B cell (primary cell): ENCODE measurements at regions not wholly inside any gene's neighbourhood (a gene's known extent, or its start where the extent isn't known, plus 50 kb on each side); places are given as distances from the start of the nearest gene placed in this dataset.
"Not testable (repeated sequence)": the region's sequence is repeated elsewhere in the genome, so short reads cannot be mapped to it uniquely, and the experiment has no call there.

Experiments used
- ATAC-seq: fragments of 200-7000 bp; cut with Tn5 transposase; one replicate; pipeline ENCODE4 v1.10.0; 2021; ENCODE audit warnings: low read depth, mild to moderate bottlenecking, moderate number of reproducible peaks, moderate library complexity
- CTCF ChIA-PET: fragments of 350-600 bp; sonication (Branson Sonifier 250); formaldehyde crosslinking; loops from one replicate; lab custom pipeline; 2021; ENCODE audit warnings: antibody characterized with exemption, inconsistent platforms; lab: Charles Lee
- POLR2A ChIA-PET: fragments of 350-600 bp; sonication (Branson Sonifier 250); formaldehyde crosslinking; loops from one replicate; lab custom pipeline; 2021; ENCODE audit warnings: antibody characterized with exemption; lab: Charles Lee
- DNase-seq: peaks from one replicate; pipeline ENCODE4 v3.0.0; 2013
- H2AFZ ChIP-seq: 2 replicates; pipeline ENCODE4 v1.6.1; 2012; ENCODE audit warnings: mild to moderate bottlenecking, low read depth, low read length; ENCODE audit not compliant: insufficient read depth, poor library complexity, severe bottlenecking
- H3K27ac ChIP-seq, 2 donors: 1 replicate in 1 of 2; 2 replicates in 1 of 2; pipeline ENCODE4 v1.5.1; 2012 to 2013; ENCODE audit warnings: low read length in 2 of 2, mild to moderate bottlenecking in 2 of 2, moderate library complexity in 1 of 2
- H3K27me3 ChIP-seq, 4 experiments: fragments of 200-600 bp in 1 of 4; sonication (generic) in 1 of 4; replicated peaks in 1 of 4; 1 replicate in 2 of 4; 2 replicates in 2 of 4; pipeline versions ENCODE4 v1.6.1 to v1.7.0; 2013 to 2016; ENCODE audit warnings: low read length in 3 of 4, mild to moderate bottlenecking in 2 of 4, mixed read lengths in 1 of 4, moderate library complexity in 1 of 4; ENCODE audit not compliant: insufficient read depth in 4 of 4, control insufficient read depth in 3 of 4; ENCODE audit errors: control extremely low read depth in 1 of 4
- H3K36me3 ChIP-seq, 2 experiments: replicated peaks in 1 of 2; 1 replicate in 1 of 2; 2 replicates in 1 of 2; pipeline versions ENCODE4 v1.6.1 to v1.7.1; 2013; ENCODE audit warnings: low read length in 1 of 2; ENCODE audit not compliant: insufficient read depth in 2 of 2, control insufficient read depth in 1 of 2; ENCODE audit errors: control extremely low read depth in 1 of 2, extremely low read depth in 1 of 2
- H3K4me1 ChIP-seq, 2 donors: fragments of 200-600 bp in 1 of 2; sonication (generic) in 1 of 2; 1 replicate in 1 of 2; 2 replicates in 1 of 2; pipeline versions ENCODE4 v1.5.1 to v1.6.1; 2013 to 2017; ENCODE audit warnings: low read length in 2 of 2; ENCODE audit not compliant: control insufficient read depth in 2 of 2, insufficient read depth in 2 of 2
- H3K4me2 ChIP-seq: replicated peaks from 2 replicates; pipeline ENCODE3; 2012; ENCODE audit warnings: mild to moderate bottlenecking, low read depth, low read length; ENCODE audit not compliant: poor library complexity, severe bottlenecking
- H3K4me3 ChIP-seq, 5 experiments: fragments of 200-600 bp in 1 of 5; sonication (generic) in 1 of 5; 1 replicate in 3 of 5; 2 replicates in 2 of 5; pipeline versions ENCODE4 v1.5.1 to v1.7.0; 2011 to 2016; ENCODE audit warnings: low read length in 4 of 5, mild to moderate bottlenecking in 4 of 5, low read depth in 2 of 5, control low read depth in 1 of 5, moderate library complexity in 1 of 5; ENCODE audit not compliant: insufficient read depth in 1 of 5; ENCODE audit errors: control extremely low read depth in 1 of 5, extremely low read depth in 1 of 5
- H3K79me2 ChIP-seq: fragments of 200-600 bp; sonication (generic); one replicate; pipeline ENCODE4 v1.6.0; 2016; ENCODE audit warnings: low read length; ENCODE audit not compliant: control insufficient read depth, insufficient read depth
- H3K9ac ChIP-seq: fragments of 200-600 bp; sonication (generic); 2 replicates; pipeline ENCODE4 v1.6.1; 2017; ENCODE audit warnings: mild to moderate bottlenecking, low read length, moderate library complexity
- H3K9me3 ChIP-seq, 3 donors: one replicate each; pipeline versions ENCODE4 v1.6.1 to v1.7.1; 2013; ENCODE audit warnings: low read length in 2 of 3; ENCODE audit not compliant: control insufficient read depth in 2 of 3, insufficient read depth in 1 of 3; ENCODE audit errors: control extremely low read depth in 1 of 3
- H4K20me1 ChIP-seq: 2 replicates; pipeline ENCODE4 v1.6.0; 2012; ENCODE audit warnings: mild to moderate bottlenecking, low read length; ENCODE audit not compliant: insufficient read depth, control insufficient read depth, poor library complexity, severe bottlenecking
- H3K27ac Mint-ChIP-seq: one replicate; pipeline ENCODE4 v1.8.0; 2021; ENCODE audit warnings: mixed read lengths
- H3K27me3 Mint-ChIP-seq: one replicate; pipeline ENCODE4 v1.8.0; 2021; ENCODE audit warnings: mixed read lengths
- H3K4me1 Mint-ChIP-seq: one replicate; pipeline ENCODE4 v1.8.0; 2021; ENCODE audit warnings: mixed read lengths
- H3K4me3 Mint-ChIP-seq: one replicate; pipeline ENCODE4 v1.8.0; 2021; ENCODE audit warnings: mixed read lengths
- H3K9me3 Mint-ChIP-seq: one replicate; pipeline ENCODE4 v1.8.0; 2022; ENCODE audit warnings: mixed read lengths; ENCODE audit not compliant: insufficient read depth
- CTCF ChIP-seq: fragments of 200-600 bp; IDR thresholded peaks from one replicate; pipeline ENCODE4 v1.8.0; 2022; ENCODE audit warnings: antibody characterized with exemption, mild to moderate bottlenecking
- EZH2 ChIP-seq: IDR thresholded peaks from 2 replicates; pipeline ENCODE4 v1.6.1; 2012; ENCODE audit warnings: borderline replicate concordance, low read depth, mild to moderate bottlenecking, moderate library complexity, low read length; ENCODE audit not compliant: insufficient read depth, poor library complexity, severe bottlenecking
- WGBS: methylation state at CpG from one replicate; pipeline ENCODE4 v1.1.5; 2013; ENCODE audit warnings: missing lambda C conversion rate; ENCODE audit not compliant: insufficient coverage; 5-methylcytosine and 5-hydroxymethylcytosine counted together
- intact Hi-C: fragments of 100-400 bp; cut with micrococcal nuclease; formaldehyde crosslinking; loops from one replicate; pipeline ENCODE4 v1.10.0; 2022

- H4K20me1 ChIP-seq: no peaks in the 10 kb centered on the region
- ATAC-seq: no peak
- H3K4me1 ChIP-seq: no peaks in the 10 kb centered on the region
- ChIA-PET CTCF (no interaction called here), POLR2A (no interaction called here)
- H2AFZ ChIP-seq: no peak overlapping the region
- H3K27ac Mint-ChIP-seq: no peak overlapping the region
- no peaks in the 10 kb centered on the region for H3K4me1 Mint-ChIP-seq
- no peaks in the 10 kb centered on the region for H3K9me3 Mint-ChIP-seq
- H3K4me3 ChIP-seq: no peak overlapping the region
- H3K4me3 Mint-ChIP-seq: no peak overlapping the region
- H3K79me2 ChIP-seq: no peaks in the 10 kb centered on the region
- WGBS: no CpG with 5 or more reads among the region's 1 CpG
- no peaks in the 10 kb centered on the region for H3K36me3 ChIP-seq
- H3K27me3 ChIP-seq: no peaks in the 10 kb centered on the region
- H3K9ac ChIP-seq: no peak overlapping the region
- DNase-seq: no peak
- H3K4me2 ChIP-seq: no peak overlapping the region
- intact Hi-C loops: no loop called here
- no peaks in the 10 kb centered on the region for H3K9me3 ChIP-seq
- TF ChIP-seq CTCF (no peak), EZH2 (no peak)
- H3K27me3 Mint-ChIP-seq: no peaks in the 10 kb centered on the region
- no peak overlapping the region for H3K27ac ChIP-seq
Measured at GRCh38 chr3:68662176-68662575, 270.2 kb downstream of the TAFA4 start.

GRCh38 chr3:68650657-68651056 is 281.7 kb downstream of the TAFA4 start:
- H3K9me3 ChIP-seq, H3K4me3 ChIP-seq, H3K4me1 ChIP-seq, H3K4me1 Mint-ChIP-seq, H3K4me2 ChIP-seq, H3K27ac ChIP-seq, DNase-seq, ATAC-seq, POLR2A ChIA-PET, intact Hi-C loops, H3K9me3 Mint-ChIP-seq, H3K4me3 Mint-ChIP-seq, H3K79me2 ChIP-seq, H3K27me3 Mint-ChIP-seq, H3K9ac ChIP-seq, CTCF ChIA-PET, H4K20me1 ChIP-seq, H3K36me3 ChIP-seq, H3K27ac Mint-ChIP-seq, H3K27me3 ChIP-seq, H2AFZ ChIP-seq: not testable (repeated sequence)
- no CpG with 5 or more reads among the region's 3 CpGs for WGBS
